ENCODE measurements at regions not wholly inside any gene's neighbourhood (a gene's known extent, or its start where the extent isn't known, plus 50 kb on each side); places are given as distances from the start of the nearest gene placed in this dataset.
"Not testable (repeated sequence)": the region's sequence is repeated elsewhere in the genome, so short reads cannot be mapped to it uniquely, and the experiment has no call there.

- no peak for DNase-seq (ENCODE audit: low spot score)
Observed at GRCh38 chr20:4435671-4436455, 186.8 kb upstream of the ADRA1D start.

- DNase-seq (ENCODE audit: low spot score), result no peak
Observed at GRCh38 chr20:4435225-4435624, 186.1 kb upstream of the ADRA1D start.

GRCh38 chr20:4434681-4435080, 185.6 kb upstream of the ADRA1D start:
- DNase-seq (ENCODE audit: low spot score), result no peak

GRCh38 chr20:4431446-4431845, 182.4 kb upstream of the ADRA1D start:
- DNase-seq (ENCODE audit: low spot score), result no peak

DNA sequence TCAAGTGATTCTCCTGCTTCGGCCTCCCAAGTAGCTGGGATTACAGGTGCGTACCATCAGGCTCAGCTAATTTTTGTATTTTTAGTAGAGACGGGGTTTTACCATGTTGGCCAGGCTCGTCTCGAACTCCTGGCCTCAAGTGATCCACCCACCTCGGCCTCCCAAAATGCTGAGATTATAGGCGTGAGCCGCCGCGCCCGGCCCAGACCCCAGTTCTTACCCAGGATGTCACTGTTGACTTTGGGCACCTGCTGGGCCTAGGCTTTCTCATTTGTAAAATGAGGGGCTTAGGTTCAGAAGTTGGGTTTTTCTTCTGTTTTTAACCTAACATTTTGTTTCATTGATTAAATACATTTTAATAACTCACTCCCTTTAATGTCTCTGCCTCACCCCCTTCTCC, 181.7 kb upstream of the ADRA1D start:
- not testable (repeated sequence) for DNase-seq (ENCODE audit: low spot score)

- DNase-seq (ENCODE audit: low spot score), result no peak
Observed at GRCh38 chr20:4427940-4428586, 179.0 kb upstream of the ADRA1D start.

- DNase-seq (ENCODE audit: low spot score), result no peak
Observed at GRCh38 chr20:4418141-4418540, 169.1 kb upstream of the ADRA1D start.

- DNase-seq (ENCODE audit: low spot score), result no peak
Observed at GRCh38 chr20:4415281-4415680, 166.2 kb upstream of the ADRA1D start.

DNA sequence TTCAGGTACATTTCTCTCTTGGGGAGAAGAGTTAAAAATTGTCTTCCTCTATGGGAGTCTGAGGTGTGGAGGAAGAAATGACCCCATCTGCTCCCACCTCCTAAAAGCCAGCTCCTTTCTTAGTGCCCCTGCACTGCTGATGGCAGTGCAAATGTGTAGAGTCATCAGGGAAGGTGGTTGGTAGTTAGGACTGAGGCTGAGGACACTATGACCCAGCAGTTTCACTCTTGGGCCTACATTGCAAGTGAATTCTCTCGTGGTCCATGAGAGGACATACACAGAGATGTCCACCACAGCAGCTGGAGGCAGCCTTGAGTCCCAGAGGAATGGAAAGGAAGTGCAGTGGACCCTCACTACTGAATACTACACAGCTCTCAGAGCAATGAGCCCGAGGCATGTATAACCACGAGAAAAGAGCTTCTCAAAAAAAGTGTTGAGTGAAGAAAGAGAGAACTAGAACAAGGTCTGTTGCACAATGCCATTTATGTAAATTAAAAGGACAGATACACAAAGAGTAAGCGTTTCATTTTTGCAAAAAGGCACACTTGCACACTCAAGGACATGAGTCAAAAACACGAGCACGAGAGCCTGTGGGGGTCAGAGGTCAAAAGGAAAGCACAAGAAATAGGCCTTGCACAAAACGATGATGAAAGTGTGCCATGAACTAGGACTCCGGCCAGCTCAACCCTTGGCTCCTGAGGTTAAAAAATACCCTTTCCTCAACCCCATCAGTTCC, 164.4 kb upstream of the ADRA1D start:
- DNase-seq (ENCODE audit: low spot score), result no peak

DNA sequence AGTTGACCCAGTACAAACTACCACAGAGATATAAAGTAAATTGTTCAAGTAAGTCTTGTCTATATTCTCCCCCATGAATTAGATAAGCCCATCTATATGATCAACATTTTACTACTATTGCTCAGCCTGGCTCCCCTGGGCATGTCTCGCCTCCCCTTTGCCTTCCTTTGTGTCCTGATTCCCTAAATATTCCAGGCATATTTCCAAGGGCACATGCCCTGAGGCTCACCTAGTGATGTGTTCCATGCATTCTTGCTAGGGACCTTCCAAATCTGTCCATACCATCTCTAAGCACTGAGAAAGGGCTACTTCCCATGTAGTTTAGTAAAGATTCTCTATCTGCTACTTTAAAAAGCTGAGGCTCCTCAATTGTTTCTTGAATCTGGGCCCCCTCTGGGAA, 163.1 kb upstream of the ADRA1D start:
- no peak for DNase-seq (ENCODE audit: low spot score)

GRCh38 chr20:4411744-4412143, 162.7 kb upstream of the ADRA1D start:
- no peak for DNase-seq (ENCODE audit: low spot score)

- DNase-seq (ENCODE audit: low spot score), result no peak
Observed at GRCh38 chr20:4406627-4407026, 157.5 kb upstream of the ADRA1D start.

GRCh38 chr20:4401601-4402000, 152.5 kb upstream of the ADRA1D start:
- DNase-seq (ENCODE audit: low spot score), result no peak

- DNase-seq (ENCODE audit: low spot score), result no peak
Observed at GRCh38 chr20:4384961-4385360, 135.9 kb upstream of the ADRA1D start.

GRCh38 chr20:4383961-4384360, 134.9 kb upstream of the ADRA1D start:
- no peak for DNase-seq (ENCODE audit: low spot score)

DNA sequence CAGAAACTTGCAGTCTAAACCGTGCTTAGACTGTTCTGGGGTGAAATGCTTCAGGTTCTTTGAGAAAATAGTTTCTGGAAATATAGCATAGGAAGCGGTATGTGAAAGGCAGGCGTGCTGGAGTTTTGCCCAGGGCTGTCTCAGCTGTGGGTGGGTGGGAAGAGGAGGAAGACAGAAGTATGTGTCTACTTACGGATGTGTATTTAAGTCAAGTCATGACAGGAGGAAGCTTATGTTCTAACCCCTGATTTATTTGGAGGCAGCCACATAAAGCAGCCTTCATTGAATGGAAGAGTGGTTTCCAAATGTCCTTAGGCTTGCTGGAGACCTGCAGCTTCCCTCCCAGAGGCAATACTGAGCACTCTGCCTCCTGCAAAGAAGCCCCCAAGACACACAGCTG, 126.8 kb upstream of the ADRA1D start:
- no peak for DNase-seq (ENCODE audit: low spot score)

DNA sequence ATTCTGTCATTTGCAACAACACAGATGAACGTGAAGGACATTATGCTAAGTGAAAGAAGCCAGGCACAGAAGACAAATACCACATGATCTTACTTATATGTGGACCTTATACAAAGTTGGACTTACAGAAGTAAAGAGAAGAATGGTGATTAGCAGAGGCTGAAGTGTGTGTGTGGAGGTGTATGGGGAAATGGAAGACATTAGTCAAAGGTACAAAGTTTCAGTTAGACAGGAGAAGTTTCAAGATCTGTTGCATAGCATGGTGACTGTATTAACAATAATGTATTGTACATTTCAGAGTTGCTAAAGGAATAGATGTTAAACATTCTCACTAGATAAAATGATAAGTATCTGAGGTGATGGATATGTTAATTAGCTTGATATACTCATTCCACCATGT, 124.4 kb upstream of the ADRA1D start:
- DNase-seq (ENCODE audit: low spot score), result no peak

- DNase-seq (ENCODE audit: low spot score), result no peak
Observed at GRCh38 chr20:4371623-4372251, 122.7 kb upstream of the ADRA1D start.

DNA sequence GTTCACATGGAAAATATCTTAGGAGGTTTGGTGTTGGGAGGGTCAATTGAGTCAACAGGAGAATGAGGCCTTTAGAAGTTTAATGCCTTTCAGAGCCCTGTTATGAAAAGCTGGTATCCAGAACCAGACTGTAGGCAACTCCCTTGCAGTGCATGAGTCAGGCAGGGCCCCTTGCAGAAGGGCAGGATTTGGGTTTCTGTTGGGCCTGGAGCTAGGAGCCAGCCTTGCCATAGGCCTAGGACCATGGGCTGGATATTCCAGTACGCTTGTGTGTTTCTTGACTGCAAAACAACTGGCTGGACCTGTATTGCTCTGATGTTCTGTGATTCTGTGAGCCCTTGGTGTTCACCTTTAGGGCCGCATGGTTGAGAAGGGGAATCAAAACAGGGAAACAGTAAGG, 121.8 kb upstream of the ADRA1D start:
- no peak for DNase-seq (ENCODE audit: low spot score)

GRCh38 chr20:4369798-4370124, 120.7 kb upstream of the ADRA1D start:
- no peak for DNase-seq (ENCODE audit: low spot score)

- DNase-seq (ENCODE audit: low spot score), result no peak
Observed at GRCh38 chr20:4369119-4369797, 120.2 kb upstream of the ADRA1D start.

GRCh38 chr20:4366076-4366475, 117.0 kb upstream of the ADRA1D start:
- no peak for DNase-seq (ENCODE audit: low spot score)

Measured in SK-N-DZ (cell line).